Fibroblast of the aortic adventitia (primary cell): ENCODE measurements at regions not wholly inside any gene's neighbourhood (a gene's known extent, or its start where the extent isn't known, plus 50 kb on each side); places are given as distances from the start of the nearest gene placed in this dataset.

Source experiments
- DNase-seq: peaks from one replicate; pipeline ENCODE4 v3.0.0-alpha.2; 2010; ENCODE audit warnings: low read depth
- H3K4me3 ChIP-seq: 2 replicates; pipeline ENCODE4 v1.5.1; 2011; ENCODE audit warnings: low read depth, mild to moderate bottlenecking, control low read depth, low read length, moderate library complexity
- TF ChIP-seq, protein P1 (sequence below): IDR thresholded peaks from 2 replicates; pipeline ENCODE4 v1.5.1; 2011; ENCODE audit warnings: mild to moderate bottlenecking, low read length, control low read depth, inconsistent platforms; ENCODE audit not compliant: insufficient read depth

DNA sequence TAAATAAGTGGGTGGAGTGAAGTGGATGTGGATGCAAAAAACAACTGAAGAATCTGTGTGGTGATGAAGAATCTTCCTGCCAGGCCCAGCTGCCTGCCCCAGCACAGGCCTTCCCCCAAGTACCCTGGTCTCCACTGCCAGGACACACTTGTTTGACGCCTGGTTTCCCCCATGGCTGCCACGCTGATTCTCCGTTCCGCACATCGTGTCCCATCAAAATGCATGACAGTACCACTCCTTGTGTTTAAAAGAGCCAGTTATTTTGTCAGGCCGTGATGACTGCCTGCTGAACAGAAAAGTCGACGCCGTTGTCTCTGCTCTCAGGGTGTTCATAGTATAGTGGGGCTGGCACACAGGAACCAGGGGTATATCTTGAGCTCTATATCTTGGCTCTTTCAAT lies 50.3 kb upstream of the KYNU start:
- no peak overlapping the region for H3K4me3 ChIP-seq
- TF ChIP-seq, protein P1, sequence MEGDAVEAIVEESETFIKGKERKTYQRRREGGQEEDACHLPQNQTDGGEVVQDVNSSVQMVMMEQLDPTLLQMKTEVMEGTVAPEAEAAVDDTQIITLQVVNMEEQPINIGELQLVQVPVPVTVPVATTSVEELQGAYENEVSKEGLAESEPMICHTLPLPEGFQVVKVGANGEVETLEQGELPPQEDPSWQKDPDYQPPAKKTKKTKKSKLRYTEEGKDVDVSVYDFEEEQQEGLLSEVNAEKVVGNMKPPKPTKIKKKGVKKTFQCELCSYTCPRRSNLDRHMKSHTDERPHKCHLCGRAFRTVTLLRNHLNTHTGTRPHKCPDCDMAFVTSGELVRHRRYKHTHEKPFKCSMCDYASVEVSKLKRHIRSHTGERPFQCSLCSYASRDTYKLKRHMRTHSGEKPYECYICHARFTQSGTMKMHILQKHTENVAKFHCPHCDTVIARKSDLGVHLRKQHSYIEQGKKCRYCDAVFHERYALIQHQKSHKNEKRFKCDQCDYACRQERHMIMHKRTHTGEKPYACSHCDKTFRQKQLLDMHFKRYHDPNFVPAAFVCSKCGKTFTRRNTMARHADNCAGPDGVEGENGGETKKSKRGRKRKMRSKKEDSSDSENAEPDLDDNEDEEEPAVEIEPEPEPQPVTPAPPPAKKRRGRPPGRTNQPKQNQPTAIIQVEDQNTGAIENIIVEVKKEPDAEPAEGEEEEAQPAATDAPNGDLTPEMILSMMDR: no peak
- DNase-seq: no peak

DNA sequence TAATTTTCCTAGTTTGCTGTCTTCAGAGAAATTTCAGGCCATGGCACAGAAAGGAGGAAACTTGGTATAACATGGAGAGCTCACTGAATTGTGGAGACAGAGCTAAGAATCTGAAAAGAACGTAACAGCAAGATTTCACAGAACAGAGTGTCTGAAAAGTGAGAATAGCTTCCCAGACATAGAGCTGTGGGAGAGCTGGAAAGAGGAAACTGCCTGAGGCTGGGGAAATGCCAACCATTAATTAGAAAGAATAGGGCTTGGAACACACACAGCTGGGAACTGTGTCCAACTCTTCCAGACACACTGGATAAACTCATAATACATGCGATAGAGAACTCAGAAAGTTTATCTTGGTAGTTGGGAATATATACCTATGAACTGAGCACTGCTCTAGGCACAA lies 51.6 kb upstream of the KYNU start:
- TF ChIP-seq, protein P1: no peak
- H3K4me3 ChIP-seq: no peak overlapping the region
- peak; percentile 35 for DNase-seq

DNA sequence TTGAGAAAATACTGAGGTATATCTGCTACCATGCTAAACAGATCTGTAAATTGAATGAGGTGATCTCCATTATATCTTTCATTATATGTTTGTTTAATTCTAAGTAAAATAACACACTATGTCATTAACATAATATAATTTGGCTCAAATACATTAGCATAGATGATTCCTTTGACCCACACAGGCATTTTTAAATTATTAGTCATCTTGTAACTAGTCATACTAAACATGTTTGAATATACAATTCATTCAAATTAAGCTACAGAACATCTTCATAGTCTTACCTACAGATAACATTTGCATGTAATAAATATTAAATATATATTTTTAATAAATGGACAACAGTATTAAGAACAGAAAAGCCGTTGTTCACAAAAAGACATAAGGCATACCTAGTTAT lies 52.7 kb upstream of the KYNU start:
- TF ChIP-seq, protein P1: no peak
- no peak overlapping the region for H3K4me3 ChIP-seq
- DNase-seq: no peak

DNA sequence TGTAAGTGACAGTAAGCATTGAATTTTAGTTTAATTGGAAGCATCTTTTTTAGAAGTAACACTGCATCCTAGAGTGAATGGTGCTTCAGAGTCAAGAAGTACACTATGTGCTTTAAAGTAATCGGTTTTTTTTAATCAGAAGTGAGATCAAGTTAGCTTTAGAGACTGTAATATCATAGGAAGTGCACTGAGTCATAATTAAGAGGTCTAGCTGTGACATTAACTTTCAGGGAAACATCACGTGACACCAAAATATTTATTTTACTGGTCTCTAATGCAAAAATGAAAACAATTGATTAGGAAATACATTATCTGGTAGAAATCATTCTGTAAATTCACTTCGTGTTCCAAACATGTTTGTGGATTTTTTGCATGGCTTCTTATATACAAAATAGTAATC lies 55.3 kb upstream of the KYNU start:
- H3K4me3 ChIP-seq: no peak overlapping the region
- TF ChIP-seq, protein P1: no peak
- no peak for DNase-seq

DNA sequence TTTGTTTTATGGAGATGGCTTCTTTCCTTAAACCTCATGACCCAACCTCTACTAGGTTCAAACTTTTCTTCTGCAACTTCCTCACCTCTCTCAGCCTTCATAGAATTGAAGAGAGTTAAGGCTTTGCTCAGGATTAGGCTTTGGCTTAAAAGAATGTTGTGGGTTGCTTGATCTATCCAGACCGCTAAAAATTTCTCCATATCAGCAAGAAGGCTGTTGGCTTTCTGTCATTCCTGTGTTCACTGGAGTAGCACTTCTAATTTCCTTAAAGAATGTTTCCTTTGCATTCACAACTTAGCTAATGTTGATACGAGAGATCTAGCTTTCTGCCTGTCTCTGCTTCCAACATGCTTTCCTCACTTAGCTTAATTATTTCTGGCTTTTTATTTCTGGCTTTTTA lies 58.1 kb upstream of the KYNU start:
- TF ChIP-seq, protein P1: no peak

DNA sequence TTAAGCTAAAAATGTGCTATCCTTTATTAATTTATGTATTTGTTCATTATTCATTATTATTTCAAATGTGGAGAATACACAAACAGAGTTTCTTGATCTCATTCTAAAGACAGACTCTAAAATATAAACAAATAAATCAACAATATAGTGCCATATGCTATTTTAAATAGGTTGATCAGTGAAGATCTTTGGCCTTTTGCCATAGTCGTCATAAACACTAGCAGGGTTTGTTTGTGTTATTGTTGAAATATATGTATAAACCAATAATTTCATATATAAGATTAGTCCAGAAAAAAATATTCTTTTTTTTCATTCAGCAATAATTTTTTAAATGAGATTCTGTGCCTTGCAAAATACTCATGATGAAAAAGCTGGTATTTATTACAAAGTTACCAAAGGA lies 62.1 kb upstream of the KYNU start:
- H3K4me3 ChIP-seq: no peak overlapping the region
- DNase-seq: no peak
- TF ChIP-seq, protein P1: no peak

More for the DNA sequence above, 58.1 kb upstream of the KYNU start:
- no peak overlapping the region for H3K4me3 ChIP-seq
- DNase-seq: no peak
